COLO668 (cell line): ENCODE measurements at regions not wholly inside any gene's neighbourhood (a gene's known extent, or its start where the extent isn't known, plus 50 kb on each side); places are given as distances from the start of the nearest gene placed in this dataset.
"Not testable (repeated sequence)": the region's sequence is repeated elsewhere in the genome, so short reads cannot be mapped to it uniquely, and the experiment has no call there.

Experiments used
- DNase-seq: peaks from one replicate; lab custom pipeline; 2025; ENCODE audit not compliant: unreplicated experiment; lab: John Stamatoyannopoulos, UW

GRCh38 chr12:72863671-72864070 is 591.5 kb downstream of the TRHDE start:
- DNase-seq: no peak

- DNase-seq: no peak
Observed at GRCh38 chr12:72865921-72866320, 593.8 kb downstream of the TRHDE start.

GRCh38 chr12:72869024-72869423 is 596.9 kb downstream of the TRHDE start:
- DNase-seq: no peak

GRCh38 chr12:72872238-72872887 is 600.2 kb downstream of the TRHDE start:
- no peak for DNase-seq

- no peak for DNase-seq
Observed at GRCh38 chr12:72872996-72873395, 600.8 kb downstream of the TRHDE start.

GRCh38 chr12:72876092-72876491 is 603.9 kb downstream of the TRHDE start:
- DNase-seq: no peak

- no peak for DNase-seq
Observed at GRCh38 chr12:72888693-72889092, 616.5 kb downstream of the TRHDE start.

- DNase-seq: no peak
Observed at GRCh38 chr12:72889791-72890190, 617.6 kb downstream of the TRHDE start.

GRCh38 chr12:72901685-72902084 is 629.5 kb downstream of the TRHDE start:
- DNase-seq: no peak

- DNase-seq: no peak
Observed at GRCh38 chr12:72925716-72926115, 653.5 kb downstream of the TRHDE start.

- DNase-seq: not testable (repeated sequence)
Observed at GRCh38 chr12:72931838-72932237, 659.7 kb downstream of the TRHDE start.

GRCh38 chr12:72937486-72937885 is 665.3 kb downstream of the TRHDE start:
- DNase-seq: no peak

- no peak for DNase-seq
Observed at GRCh38 chr12:72957454-72957853, 685.3 kb downstream of the TRHDE start.

GRCh38 chr12:72966684-72967083 is 694.5 kb downstream of the TRHDE start:
- no peak for DNase-seq

GRCh38 chr12:72974954-72975555 is 702.9 kb downstream of the TRHDE start:
- DNase-seq: no peak

GRCh38 chr12:72978999-72979398 is 706.8 kb downstream of the TRHDE start:
- DNase-seq: no peak

- DNase-seq: no peak
Observed at GRCh38 chr12:72982356-72982755, 710.2 kb downstream of the TRHDE start.

GRCh38 chr12:72986963-72987362 is 714.8 kb downstream of the TRHDE start:
- no peak for DNase-seq

- DNase-seq: no peak
Observed at GRCh38 chr12:72989458-72989947, 717.3 kb downstream of the TRHDE start.

GRCh38 chr12:72995029-72995428 is 722.9 kb downstream of the TRHDE start:
- not testable (repeated sequence) for DNase-seq

- no peak for DNase-seq
Observed at GRCh38 chr12:72995616-72996015, 723.4 kb downstream of the TRHDE start.

GRCh38 chr12:73001806-73002205 is 729.6 kb downstream of the TRHDE start:
- not testable (repeated sequence) for DNase-seq

GRCh38 chr12:73002504-73002903 is 730.3 kb downstream of the TRHDE start:
- DNase-seq: not testable (repeated sequence)
